MM.1S (cell line): ENCODE measurements at regions not wholly inside any gene's neighbourhood (a gene's known extent, or its start where the extent isn't known, plus 50 kb on each side); places are given as distances from the start of the nearest gene placed in this dataset.

ENCODE experiments used
- DNase-seq: peaks from one replicate; pipeline ENCODE4 v3.0.0-alpha.2; 2015
- H2AFZ ChIP-seq: fragments of 300-600 bp; sonication (generic); 2 replicates; pipeline ENCODE4 v1.6.0; 2016; ENCODE audit warnings: antibody characterized with exemption, low read length
- H3F3A ChIP-seq: fragments of 300-600 bp; sonication (generic); 2 replicates; pipeline ENCODE4 v1.6.1; 2016; ENCODE audit warnings: mild to moderate bottlenecking, antibody characterized with exemption, low read length, moderate library complexity, mixed read lengths; ENCODE audit not compliant: insufficient read depth
- H3K27ac ChIP-seq: fragments of 300-600 bp; sonication (generic); 2 replicates; pipeline ENCODE4 v1.5.1; 2016; ENCODE audit warnings: mild to moderate bottlenecking, low read length
- H3K27me3 ChIP-seq: fragments of 300-600 bp; sonication (generic); replicated peaks from 2 replicates; pipeline ENCODE4 v1.6.0; 2016; ENCODE audit warnings: low read length; ENCODE audit not compliant: insufficient read depth
- H3K36me3 ChIP-seq: fragments of 300-600 bp; sonication (generic); replicated peaks from 2 replicates; pipeline ENCODE4 v1.6.1; 2016; ENCODE audit warnings: mild to moderate bottlenecking, low read length, mixed read lengths; ENCODE audit not compliant: insufficient read depth
- H3K4me1 ChIP-seq: fragments of 300-600 bp; sonication (generic); 2 replicates; pipeline ENCODE4 v1.6.1; 2016; ENCODE audit warnings: low read length, mixed read lengths
- H3K4me2 ChIP-seq: fragments of 300-600 bp; sonication (generic); 2 replicates; pipeline ENCODE4 v1.6.0; 2016; ENCODE audit warnings: low read depth, low read length
- H3K4me3 ChIP-seq: fragments of 300-600 bp; sonication (generic); 2 replicates; pipeline ENCODE4 v1.5.1; 2016; ENCODE audit warnings: low read length, mixed read lengths
- H3K79me2 ChIP-seq: fragments of 300-600 bp; sonication (generic); 2 replicates; pipeline ENCODE4 v1.6.1; 2016; ENCODE audit warnings: mixed run types, low read length, mixed read lengths
- H3K9ac ChIP-seq: fragments of 300-600 bp; sonication (generic); 2 replicates; pipeline ENCODE4 v1.6.1; 2016; ENCODE audit warnings: low read length, mixed read lengths
- H3K9me2 ChIP-seq: fragments of 300-600 bp; sonication (generic); replicated peaks from 2 replicates; pipeline ENCODE4 v1.6.1; 2016; ENCODE audit warnings: mild to moderate bottlenecking, low read length, mixed read lengths; ENCODE audit not compliant: insufficient read depth
- H3K9me3 ChIP-seq: fragments of 300-600 bp; sonication (generic); replicated peaks from 2 replicates; pipeline ENCODE4 v1.6.1; 2016; ENCODE audit warnings: mild to moderate bottlenecking, low read length, mixed read lengths; ENCODE audit not compliant: insufficient read depth
- H4K20me1 ChIP-seq: fragments of 300-600 bp; sonication (generic); 2 replicates; pipeline ENCODE4 v1.6.1; 2016; ENCODE audit warnings: mild to moderate bottlenecking, low read length, moderate library complexity, mixed read lengths; ENCODE audit not compliant: insufficient read depth
- EZH2 ChIP-seq: fragments of 300-600 bp; sonication (generic); optimal IDR thresholded peaks from 2 replicates; pipeline ENCODE3; 2017; ENCODE audit warnings: low read depth, mild to moderate bottlenecking, antibody characterized with exemption, low read length, mixed read lengths
- EZH2phosphoT487 ChIP-seq: fragments of 300-600 bp; sonication (generic); IDR thresholded peaks from 2 replicates; pipeline ENCODE4 v1.6.1; 2018; ENCODE audit warnings: antibody characterized with exemption, low read length
- TF ChIP-seq, protein P1 (sequence below): fragments of 300-600 bp; sonication (generic); IDR thresholded peaks from 2 replicates; pipeline ENCODE4 v1.5.1; 2016; ENCODE audit warnings: antibody characterized with exemption, low read length, mixed read lengths

DNA sequence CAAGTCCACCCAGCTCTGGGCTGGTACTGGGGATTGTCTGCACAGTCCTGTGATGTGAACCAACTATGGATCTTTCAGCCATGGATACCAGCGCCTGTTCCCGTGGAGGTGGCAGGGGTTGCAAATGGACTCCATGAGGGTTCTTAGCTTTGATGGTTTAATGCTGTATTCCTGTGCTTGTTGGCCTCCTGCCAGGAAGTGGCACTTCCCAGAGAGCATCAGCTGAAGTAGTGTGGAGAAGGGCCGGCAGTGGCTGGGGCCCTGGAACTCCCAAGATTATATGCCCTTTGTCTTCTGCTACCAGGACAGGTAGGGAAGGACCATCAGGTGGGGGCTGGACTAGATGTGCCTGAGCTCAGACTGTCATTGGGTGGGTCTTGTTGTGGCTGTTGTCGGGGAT, 1104.8 kb upstream of the COX7C start:
- no peaks in the 10 kb centered on the region for H3K4me1 ChIP-seq
- H3F3A ChIP-seq, result no peaks in the 10 kb centered on the region
- no peaks in the 10 kb centered on the region for H3K79me2 ChIP-seq
- H2AFZ ChIP-seq, result no peak overlapping the region
- H3K27ac ChIP-seq, result no peak overlapping the region
- DNase-seq, result no peak
- H3K4me2 ChIP-seq, result no peak overlapping the region
- H3K9ac ChIP-seq, result no peak overlapping the region
- no peak overlapping the region for H3K4me3 ChIP-seq
- H3K27me3 ChIP-seq, result no peaks in the 10 kb centered on the region
- H3K36me3 ChIP-seq, result no peaks in the 10 kb centered on the region
- TF ChIP-seq EZH2 (no peak), EZH2phosphoT487 (no peak)
- TF ChIP-seq, protein P1, sequence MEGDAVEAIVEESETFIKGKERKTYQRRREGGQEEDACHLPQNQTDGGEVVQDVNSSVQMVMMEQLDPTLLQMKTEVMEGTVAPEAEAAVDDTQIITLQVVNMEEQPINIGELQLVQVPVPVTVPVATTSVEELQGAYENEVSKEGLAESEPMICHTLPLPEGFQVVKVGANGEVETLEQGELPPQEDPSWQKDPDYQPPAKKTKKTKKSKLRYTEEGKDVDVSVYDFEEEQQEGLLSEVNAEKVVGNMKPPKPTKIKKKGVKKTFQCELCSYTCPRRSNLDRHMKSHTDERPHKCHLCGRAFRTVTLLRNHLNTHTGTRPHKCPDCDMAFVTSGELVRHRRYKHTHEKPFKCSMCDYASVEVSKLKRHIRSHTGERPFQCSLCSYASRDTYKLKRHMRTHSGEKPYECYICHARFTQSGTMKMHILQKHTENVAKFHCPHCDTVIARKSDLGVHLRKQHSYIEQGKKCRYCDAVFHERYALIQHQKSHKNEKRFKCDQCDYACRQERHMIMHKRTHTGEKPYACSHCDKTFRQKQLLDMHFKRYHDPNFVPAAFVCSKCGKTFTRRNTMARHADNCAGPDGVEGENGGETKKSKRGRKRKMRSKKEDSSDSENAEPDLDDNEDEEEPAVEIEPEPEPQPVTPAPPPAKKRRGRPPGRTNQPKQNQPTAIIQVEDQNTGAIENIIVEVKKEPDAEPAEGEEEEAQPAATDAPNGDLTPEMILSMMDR, result no peak
- H3K9me2 ChIP-seq, result no peaks in the 10 kb centered on the region
- no peaks in the 10 kb centered on the region for H4K20me1 ChIP-seq
- H3K9me3 ChIP-seq, result no peaks in the 10 kb centered on the region

GRCh38 chr5:85515588-85515987, 1102.2 kb upstream of the COX7C start:
- Histone ChIP-seq H4K20me1 (no peaks in the 10 kb centered on the region), H3K9me2 (no peaks in the 10 kb centered on the region), H3K4me1 (no peaks in the 10 kb centered on the region), H3K9ac (no peak overlapping the region), H3F3A (no peaks in the 10 kb centered on the region), H3K27ac (no peak overlapping the region), H3K4me3 (no peak overlapping the region), H2AFZ (no peak overlapping the region), H3K27me3 (no peaks in the 10 kb centered on the region), H3K9me3 (no peaks in the 10 kb centered on the region), H3K79me2 (no peaks in the 10 kb centered on the region), H3K36me3 (no peaks in the 10 kb centered on the region), H3K4me2 (no peak overlapping the region)
- TF ChIP-seq EZH2phosphoT487, result no peak
- TF ChIP-seq, protein P1, result no peak
- TF ChIP-seq EZH2, result no peak
- DNase-seq, result no peak

GRCh38 chr5:85517386-85517785, 1100.4 kb upstream of the COX7C start:
- no peak for TF ChIP-seq EZH2
- TF ChIP-seq, protein P1, result no peak
- TF ChIP-seq EZH2phosphoT487, result no peak
- H3K27ac ChIP-seq, result no peak overlapping the region
- H3K9me3 ChIP-seq, result no peaks in the 10 kb centered on the region
- H3K36me3 ChIP-seq, result no peaks in the 10 kb centered on the region
- H4K20me1 ChIP-seq, result no peaks in the 10 kb centered on the region
- H3F3A ChIP-seq, result no peaks in the 10 kb centered on the region
- no peaks in the 10 kb centered on the region for H3K9me2 ChIP-seq
- no peak overlapping the region for H3K9ac ChIP-seq
- no peak overlapping the region for H3K4me2 ChIP-seq
- no peak overlapping the region for H2AFZ ChIP-seq
- no peaks in the 10 kb centered on the region for H3K4me1 ChIP-seq
- H3K79me2 ChIP-seq, result no peaks in the 10 kb centered on the region
- DNase-seq, result no peak
- H3K4me3 ChIP-seq, result no peak overlapping the region
- H3K27me3 ChIP-seq, result no peaks in the 10 kb centered on the region
